Brain microvascular endothelial cell (primary cell): ENCODE measurements at regions not wholly inside any gene's neighbourhood (a gene's known extent, or its start where the extent isn't known, plus 50 kb on each side); places are given as distances from the start of the nearest gene placed in this dataset.

Experiments used
- DNase-seq: peaks from one replicate; pipeline ENCODE4 v3.0.0-alpha.2; 2020
- H3K27ac ChIP-seq: fragments of 250-450 bp; sonication (Bioruptor Pico); 2 replicates; pipeline ENCODE4 v1.5.1; 2020; ENCODE audit warnings: mild to moderate bottlenecking, moderate library complexity
- H3K27me3 ChIP-seq: fragments of 250-450 bp; sonication (Bioruptor Pico); replicated peaks from 2 replicates; pipeline ENCODE4 v1.5.1; 2020; ENCODE audit warnings: mild to moderate bottlenecking
- H3K36me3 ChIP-seq: fragments of 250-450 bp; sonication (Bioruptor Pico); replicated peaks from 2 replicates; pipeline ENCODE4 v1.5.1; 2020; ENCODE audit warnings: mild to moderate bottlenecking
- H3K4me3 ChIP-seq: 2 replicates; pipeline ENCODE4 v1.5.1; 2011; ENCODE audit warnings: low read depth, mild to moderate bottlenecking, control low read depth, low read length, moderate library complexity
- CTCF ChIP-seq: IDR thresholded peaks from 2 replicates; pipeline ENCODE4 v1.5.1; 2011; ENCODE audit warnings: low read depth, mild to moderate bottlenecking, moderate library complexity, low read length, control low read depth, inconsistent platforms; ENCODE audit errors: missing control alignments
- in situ Hi-C: cut with HindIII; loops from 2 replicates; pipeline ENCODE4 v1.10.0; 2017; ENCODE audit warnings: low sequenced_read_pairs, low pct_ligation_motif_present

- Histone ChIP-seq H3K27ac (no peak overlapping the region), H3K36me3 (no peaks in the 10 kb centered on the region), H3K4me3 (no peak overlapping the region), H3K27me3 (no peaks in the 10 kb centered on the region)
- DNase-seq, result no peak
- TF ChIP-seq CTCF, result no peak
- in situ Hi-C loops, result no loop called here
These were observed 831.7 kb downstream of the RNF144A start for GRCh38 chr2:7748717-7749415.

- in situ Hi-C loops, result no loop called here
- TF ChIP-seq CTCF, result no peak
- Histone ChIP-seq H3K27ac (no peak overlapping the region), H3K4me3 (no peak overlapping the region), H3K36me3 (no peaks in the 10 kb centered on the region), H3K27me3 (no peaks in the 10 kb centered on the region)
- DNase-seq, result no peak
These were observed 832.8 kb downstream of the RNF144A start for GRCh38 chr2:7749895-7750559.

GRCh38 chr2:7752291-7752690 is 835.1 kb downstream of the RNF144A start:
- in situ Hi-C loops, result no loop called here
- Histone ChIP-seq H3K4me3 (no peak overlapping the region), H3K36me3 (no peaks in the 10 kb centered on the region), H3K27me3 (no peaks in the 10 kb centered on the region), H3K27ac (no peak overlapping the region)
- DNase-seq, result no peak
- TF ChIP-seq CTCF, result no peak

- in situ Hi-C loops, result no loop called here
- Histone ChIP-seq H3K27ac (no peak overlapping the region), H3K27me3 (no peaks in the 10 kb centered on the region), H3K4me3 (no peak overlapping the region), H3K36me3 (no peaks in the 10 kb centered on the region)
- no peak for DNase-seq
- no peak for TF ChIP-seq CTCF
These were observed 836.6 kb downstream of the RNF144A start for GRCh38 chr2:7753777-7754176.

GRCh38 chr2:7755879-7756278 is 838.7 kb downstream of the RNF144A start:
- Histone ChIP-seq H3K27me3 (no peaks in the 10 kb centered on the region), H3K27ac (no peak overlapping the region), H3K4me3 (no peak overlapping the region), H3K36me3 (no peaks in the 10 kb centered on the region)
- TF ChIP-seq CTCF, result no peak
- in situ Hi-C loops, result no loop called here
- DNase-seq, result no peak
